ENCODE measurements at regions not wholly inside any gene's neighbourhood (a gene's known extent, or its start where the extent isn't known, plus 50 kb on each side); places are given as distances from the start of the nearest gene placed in this dataset.
"Not testable (repeated sequence)": the region's sequence is repeated elsewhere in the genome, so short reads cannot be mapped to it uniquely, and the experiment has no call there.

GRCh38 chr10:55629793-55630490 is 731.1 kb downstream of the ZWINT start:
- Histone ChIP-seq H3K27ac (ENCODE audit: low read length) (no peak overlapping the region), H3K36me3 (ENCODE audit: control insufficient read depth in 1 of 2, insufficient read depth in 2 of 2, low read length in 2 of 2) (no peaks in the 10 kb centered on the region), H3K9me3 (ENCODE audit: control insufficient read depth in 1 of 2, low read length in 2 of 2) (no peaks in the 10 kb centered on the region), H3K4me3 (ENCODE audit: low read depth in 1 of 2, low read length in 2 of 2) (peak overlapping the region; percentile 45 to 85), H3K4me1 (ENCODE audit: control insufficient read depth in 1 of 2, insufficient read depth in 2 of 2, low read length in 2 of 2) (peaks cover 0 to 24% of the 10 kb centered on the region in 2 donors), H3K27me3 (ENCODE audit: low read depth, low read length) (peaks cover 15% of the 10 kb centered on the region)

GRCh38 chr10:55628260-55628701 is 732.8 kb downstream of the ZWINT start:
- Histone ChIP-seq H3K9me3 (ENCODE audit: control insufficient read depth in 1 of 2, low read length in 2 of 2) (no peaks in the 10 kb centered on the region), H3K36me3 (ENCODE audit: control insufficient read depth in 1 of 2, insufficient read depth in 2 of 2, low read length in 2 of 2) (no peaks in the 10 kb centered on the region), H3K4me1 (ENCODE audit: control insufficient read depth in 1 of 2, insufficient read depth in 2 of 2, low read length in 2 of 2) (peaks cover 0 to 24% of the 10 kb centered on the region in 2 donors), H3K27me3 (ENCODE audit: low read depth, low read length) (peaks cover 15% of the 10 kb centered on the region), H3K4me3 (ENCODE audit: low read depth in 1 of 2, low read length in 2 of 2) (peak overlapping the region; percentile 26 to 53), H3K27ac (ENCODE audit: low read length) (no peak overlapping the region)

GRCh38 chr10:55627501-55628051 is 733.5 kb downstream of the ZWINT start:
- H3K9me3 ChIP-seq (ENCODE audit: control insufficient read depth in 1 of 2, low read length in 2 of 2), result no peaks in the 10 kb centered on the region
- H3K27me3 ChIP-seq (ENCODE audit: low read depth, low read length), result peaks cover 15% of the 10 kb centered on the region
- no peak overlapping the region for H3K27ac ChIP-seq (ENCODE audit: low read length)
- no peaks in the 10 kb centered on the region for H3K36me3 ChIP-seq (ENCODE audit: control insufficient read depth in 1 of 2, insufficient read depth in 2 of 2, low read length in 2 of 2)
- H3K4me1 ChIP-seq (ENCODE audit: control insufficient read depth in 1 of 2, insufficient read depth in 2 of 2, low read length in 2 of 2), result peaks cover 0 to 24% of the 10 kb centered on the region in 2 donors
- peak overlapping the region; percentile 26 to 53 for H3K4me3 ChIP-seq (ENCODE audit: low read depth in 1 of 2, low read length in 2 of 2)

GRCh38 chr10:55601690-55602478 is 759.2 kb downstream of the ZWINT start:
- H3K27me3 ChIP-seq (ENCODE audit: low read depth, low read length); H3K27ac ChIP-seq (ENCODE audit: low read length); H3K4me1 ChIP-seq (ENCODE audit: control insufficient read depth in 1 of 2, insufficient read depth in 2 of 2, low read length in 2 of 2); H3K9me3 ChIP-seq (ENCODE audit: control insufficient read depth in 1 of 2, low read length in 2 of 2); H3K4me3 ChIP-seq (ENCODE audit: low read depth in 1 of 2, low read length in 2 of 2); H3K36me3 ChIP-seq (ENCODE audit: control insufficient read depth in 1 of 2, insufficient read depth in 2 of 2, low read length in 2 of 2): not testable (repeated sequence)

GRCh38 chr10:55551603-55552002 is 750.6 kb upstream of the PCDH15 start:
- Histone ChIP-seq H3K4me1 (ENCODE audit: control insufficient read depth in 1 of 2, insufficient read depth in 2 of 2, low read length in 2 of 2) (no peaks in the 10 kb centered on the region), H3K27ac (ENCODE audit: low read length) (no peak overlapping the region), H3K27me3 (ENCODE audit: low read depth, low read length) (no peaks in the 10 kb centered on the region), H3K4me3 (ENCODE audit: low read depth in 1 of 2, low read length in 2 of 2) (no peak overlapping the region), H3K9me3 (ENCODE audit: control insufficient read depth in 1 of 2, low read length in 2 of 2) (no peaks in the 10 kb centered on the region), H3K36me3 (ENCODE audit: control insufficient read depth in 1 of 2, insufficient read depth in 2 of 2, low read length in 2 of 2) (no peaks in the 10 kb centered on the region)

- H3K4me1 ChIP-seq (ENCODE audit: control insufficient read depth in 1 of 2, insufficient read depth in 2 of 2, low read length in 2 of 2), result no peaks in the 10 kb centered on the region
- H3K9me3 ChIP-seq (ENCODE audit: control insufficient read depth in 1 of 2, low read length in 2 of 2), result no peaks in the 10 kb centered on the region
- no peak overlapping the region for H3K4me3 ChIP-seq (ENCODE audit: low read depth in 1 of 2, low read length in 2 of 2)
- no peaks in the 10 kb centered on the region for H3K27me3 ChIP-seq (ENCODE audit: low read depth, low read length)
- no peak overlapping the region for H3K27ac ChIP-seq (ENCODE audit: low read length)
- no peaks in the 10 kb centered on the region for H3K36me3 ChIP-seq (ENCODE audit: control insufficient read depth in 1 of 2, insufficient read depth in 2 of 2, low read length in 2 of 2)
Observed at GRCh38 chr10:55550236-55550635, 749.2 kb upstream of the PCDH15 start.

GRCh38 chr10:55537497-55537896 is 736.5 kb upstream of the PCDH15 start:
- not testable (repeated sequence) for H3K27me3 ChIP-seq (ENCODE audit: low read depth, low read length); H3K4me3 ChIP-seq (ENCODE audit: low read depth in 1 of 2, low read length in 2 of 2); H3K4me1 ChIP-seq (ENCODE audit: control insufficient read depth in 1 of 2, insufficient read depth in 2 of 2, low read length in 2 of 2); H3K9me3 ChIP-seq (ENCODE audit: control insufficient read depth in 1 of 2, low read length in 2 of 2); H3K36me3 ChIP-seq (ENCODE audit: control insufficient read depth in 1 of 2, insufficient read depth in 2 of 2, low read length in 2 of 2); H3K27ac ChIP-seq (ENCODE audit: low read length)

GRCh38 chr10:55519264-55519663 is 718.2 kb upstream of the PCDH15 start:
- H3K27ac ChIP-seq (ENCODE audit: low read length), result no peak overlapping the region

GRCh38 chr10:55518416-55518815 is 717.4 kb upstream of the PCDH15 start:
- not testable (repeated sequence) for H3K4me3 ChIP-seq (ENCODE audit: low read depth in 1 of 2, low read length in 2 of 2); H3K4me1 ChIP-seq (ENCODE audit: control insufficient read depth in 1 of 2, insufficient read depth in 2 of 2, low read length in 2 of 2); H3K36me3 ChIP-seq (ENCODE audit: control insufficient read depth in 1 of 2, insufficient read depth in 2 of 2, low read length in 2 of 2); H3K27me3 ChIP-seq (ENCODE audit: low read depth, low read length); H3K9me3 ChIP-seq (ENCODE audit: control insufficient read depth in 1 of 2, low read length in 2 of 2); H3K27ac ChIP-seq (ENCODE audit: low read length)

More at GRCh38 chr10:55519264-55519663, 718.2 kb upstream of the PCDH15 start:
- no peaks in the 10 kb centered on the region for H3K4me1 ChIP-seq (ENCODE audit: control insufficient read depth in 1 of 2, insufficient read depth in 2 of 2, low read length in 2 of 2)
- H3K9me3 ChIP-seq (ENCODE audit: control insufficient read depth in 1 of 2, low read length in 2 of 2), result no peaks in the 10 kb centered on the region
- no peak overlapping the region for H3K4me3 ChIP-seq (ENCODE audit: low read depth in 1 of 2, low read length in 2 of 2)
- H3K27me3 ChIP-seq (ENCODE audit: low read depth, low read length), result no peaks in the 10 kb centered on the region
- no peaks in the 10 kb centered on the region for H3K36me3 ChIP-seq (ENCODE audit: control insufficient read depth in 1 of 2, insufficient read depth in 2 of 2, low read length in 2 of 2)

GRCh38 chr10:55509168-55509567 is 708.1 kb upstream of the PCDH15 start:
- Histone ChIP-seq H3K27me3 (ENCODE audit: low read depth, low read length) (no peaks in the 10 kb centered on the region), H3K4me3 (ENCODE audit: low read depth in 1 of 2, low read length in 2 of 2) (no peak overlapping the region), H3K4me1 (ENCODE audit: control insufficient read depth in 1 of 2, insufficient read depth in 2 of 2, low read length in 2 of 2) (no peaks in the 10 kb centered on the region), H3K36me3 (ENCODE audit: control insufficient read depth in 1 of 2, insufficient read depth in 2 of 2, low read length in 2 of 2) (no peaks in the 10 kb centered on the region), H3K9me3 (ENCODE audit: control insufficient read depth in 1 of 2, low read length in 2 of 2) (no peaks in the 10 kb centered on the region), H3K27ac (ENCODE audit: low read length) (no peak overlapping the region)

- Histone ChIP-seq H3K27ac (ENCODE audit: low read length) (no peak overlapping the region), H3K27me3 (ENCODE audit: low read depth, low read length) (no peaks in the 10 kb centered on the region), H3K4me3 (ENCODE audit: low read depth in 1 of 2, low read length in 2 of 2) (no peak overlapping the region), H3K4me1 (ENCODE audit: control insufficient read depth in 1 of 2, insufficient read depth in 2 of 2, low read length in 2 of 2) (no peaks in the 10 kb centered on the region), H3K9me3 (ENCODE audit: control insufficient read depth in 1 of 2, low read length in 2 of 2) (no peaks in the 10 kb centered on the region), H3K36me3 (ENCODE audit: control insufficient read depth in 1 of 2, insufficient read depth in 2 of 2, low read length in 2 of 2) (no peaks in the 10 kb centered on the region)
Observed at GRCh38 chr10:55500931-55501559, 700.0 kb upstream of the PCDH15 start.

All from muscle layer of duodenum (tissue), 2 donors.